ENCODE measurements at regions not wholly inside any gene's neighbourhood (a gene's known extent, or its start where the extent isn't known, plus 50 kb on each side); places are given as distances from the start of the nearest gene placed in this dataset.
"Not testable (repeated sequence)": the region's sequence is repeated elsewhere in the genome, so short reads cannot be mapped to it uniquely, and the experiment has no call there.

DNA sequence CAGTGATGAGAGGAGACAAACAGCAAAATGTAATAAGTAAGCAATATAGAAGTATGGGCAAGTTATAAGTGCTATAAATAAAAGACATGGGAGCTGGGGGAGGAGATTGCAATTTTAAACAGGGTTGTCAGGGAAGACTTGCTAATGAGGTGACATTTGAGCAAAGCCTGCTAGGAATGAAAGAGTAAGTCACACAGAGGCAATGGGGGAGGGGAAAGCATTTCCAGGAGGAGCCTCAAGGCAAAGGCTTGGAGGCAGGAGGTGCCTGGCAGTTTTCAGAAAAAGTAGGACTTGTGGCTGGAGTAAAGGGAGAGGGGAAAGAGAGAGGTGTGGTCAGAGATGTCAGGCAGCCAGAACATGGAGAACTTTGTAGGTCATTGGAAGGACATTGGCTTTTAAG lies 124.4 kb upstream of the NMUR2 start:
- no peak for DNase-seq

GRCh38 chr5:152532714-152533113 lies 127.6 kb upstream of the NMUR2 start:
- DNase-seq, result peak in 1 of 5 donors; percentile 37

GRCh38 chr5:152534641-152535040 lies 129.6 kb upstream of the NMUR2 start:
- no peak for DNase-seq

- DNase-seq, result no peak
These were observed 137.7 kb upstream of the NMUR2 start for GRCh38 chr5:152542741-152543140.

DNA sequence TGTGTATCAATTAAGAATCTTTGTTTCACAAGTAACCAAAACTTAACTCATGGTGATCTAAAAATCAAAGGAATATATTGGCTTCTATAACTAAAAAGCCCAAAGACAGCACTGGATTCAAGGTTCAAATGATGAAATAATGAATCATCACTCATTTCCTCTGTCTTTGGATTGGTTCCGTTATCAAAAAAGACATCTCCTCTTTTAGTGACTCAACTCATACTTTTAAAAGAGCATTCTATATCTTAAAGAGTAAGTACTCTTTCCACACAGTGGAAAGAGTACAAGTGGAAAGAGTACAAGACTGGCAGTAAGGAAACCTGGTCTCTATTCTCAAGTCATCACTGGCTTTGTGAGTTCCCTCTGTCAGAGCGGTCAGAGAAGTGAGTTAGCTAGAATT lies 141.4 kb upstream of the NMUR2 start:
- no peak for DNase-seq

DNA sequence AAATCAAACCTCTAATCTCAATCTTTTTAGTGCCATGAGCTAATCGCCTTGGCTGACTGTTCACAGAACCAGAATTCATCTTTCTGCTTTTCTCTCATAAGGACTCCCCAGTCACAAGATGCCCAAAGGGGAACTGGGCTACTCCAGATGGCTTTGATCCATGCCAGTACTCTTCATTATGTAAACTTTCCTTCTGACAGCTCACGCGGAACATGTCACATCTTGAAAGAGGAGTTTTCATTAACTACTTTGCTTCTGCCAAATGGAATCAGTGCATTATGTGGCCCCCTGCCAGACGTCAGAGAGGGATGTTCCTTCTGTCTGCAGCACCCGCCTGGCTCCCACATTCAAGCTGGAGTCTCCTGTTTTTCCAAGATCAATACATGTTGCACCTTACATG lies 142.1 kb upstream of the NMUR2 start:
- DNase-seq, result no peak

GRCh38 chr5:152549709-152550108 lies 144.6 kb upstream of the NMUR2 start:
- no peak for DNase-seq

DNA sequence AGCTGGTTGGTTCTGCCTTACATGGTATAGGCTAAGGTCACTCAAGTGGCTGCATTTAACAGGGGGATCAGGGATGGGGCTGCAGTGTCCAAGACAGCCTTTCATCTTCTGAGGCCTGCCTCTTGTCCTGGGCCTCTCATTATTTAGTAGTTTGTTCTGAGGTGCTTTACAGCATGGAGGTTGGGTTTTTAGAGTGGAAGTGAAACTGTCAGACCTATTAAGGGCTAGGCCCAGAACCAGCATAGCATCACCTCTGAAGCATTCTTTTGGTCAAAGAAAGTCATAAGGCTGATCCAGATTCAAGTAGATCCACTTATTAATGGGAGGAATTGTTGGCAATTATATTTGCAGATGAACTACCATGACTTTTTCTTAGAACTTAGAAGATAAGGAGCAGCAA lies 146.0 kb upstream of the NMUR2 start:
- no peak for DNase-seq

DNA sequence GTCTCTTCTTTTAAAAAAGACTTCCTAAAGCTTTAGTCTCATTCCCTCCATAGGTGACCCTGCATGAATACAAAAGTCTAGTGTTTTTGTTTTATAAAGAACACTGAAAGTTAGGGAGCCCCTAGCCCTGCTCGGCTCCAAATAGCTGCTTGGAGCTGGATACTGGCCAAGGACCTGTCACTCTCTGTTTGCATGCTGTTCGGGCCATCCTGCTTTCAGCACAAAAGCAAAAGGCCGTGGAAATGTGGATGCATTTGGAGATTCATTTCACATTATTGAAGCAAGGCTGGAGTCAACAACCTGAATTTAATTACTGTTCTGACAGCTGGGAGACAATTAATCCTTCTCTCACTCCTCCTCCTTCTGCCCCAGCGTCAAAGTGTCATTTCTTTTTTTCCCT lies 151.7 kb upstream of the NMUR2 start:
- DNase-seq, result no peak

DNA sequence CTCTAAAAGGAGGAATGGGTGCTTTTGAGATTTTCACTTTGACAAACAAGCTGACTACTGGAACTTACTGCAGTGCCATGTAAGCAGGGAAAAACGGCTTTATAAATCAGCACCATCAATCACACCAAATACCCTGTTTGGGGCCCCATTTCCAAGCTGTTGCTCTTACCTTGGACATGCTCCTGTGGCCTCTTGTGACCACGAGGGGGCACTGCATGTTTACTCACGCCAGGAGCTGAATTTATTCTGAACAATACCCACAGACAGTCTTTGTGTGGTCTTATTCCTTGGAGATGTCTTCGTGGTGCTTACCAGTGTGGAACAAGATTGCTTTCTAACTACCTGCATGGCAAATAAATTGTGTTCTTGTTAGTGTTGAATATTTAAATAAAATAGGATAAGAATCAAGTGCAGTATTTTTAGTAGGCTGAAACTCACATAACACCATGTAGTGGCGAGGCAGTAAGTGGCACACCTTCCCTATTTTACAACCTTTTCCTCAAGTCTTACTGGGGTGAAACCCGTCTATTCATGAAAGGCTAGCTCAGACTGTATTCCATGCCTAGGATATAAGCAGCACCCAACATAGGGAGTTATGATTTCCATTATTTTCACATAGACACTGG lies 155.5 kb upstream of the NMUR2 start:
- DNase-seq, result peak in 2 of 5 donors; percentile 6 to 19

- DNase-seq, result no peak
These were observed 162.9 kb upstream of the NMUR2 start for GRCh38 chr5:152568016-152568415.

DNA sequence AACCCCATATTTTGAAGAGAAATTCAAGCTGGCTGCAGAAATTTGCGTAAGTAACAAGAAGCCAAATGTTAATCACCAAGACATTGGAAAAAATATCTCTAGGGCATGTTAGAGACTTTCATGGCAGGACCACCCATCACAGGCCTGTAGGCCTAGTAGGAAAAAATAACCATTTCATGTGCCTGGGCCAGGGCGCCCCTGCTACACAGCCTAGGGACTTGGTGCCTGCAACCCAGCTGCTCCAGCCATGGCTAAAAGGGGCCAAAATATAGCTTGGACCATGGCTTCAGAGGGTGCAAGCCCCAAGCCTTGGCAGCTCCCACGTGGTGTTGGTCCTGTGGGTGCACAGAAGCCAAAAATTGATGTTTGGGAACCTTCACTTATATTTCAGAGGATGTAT lies 167.7 kb upstream of the NMUR2 start:
- no peak for DNase-seq

- no peak for DNase-seq
These were observed 179.0 kb upstream of the NMUR2 start for GRCh38 chr5:152584103-152584502.

- no peak for DNase-seq
These were observed 187.3 kb upstream of the NMUR2 start for GRCh38 chr5:152592416-152592815.

DNA sequence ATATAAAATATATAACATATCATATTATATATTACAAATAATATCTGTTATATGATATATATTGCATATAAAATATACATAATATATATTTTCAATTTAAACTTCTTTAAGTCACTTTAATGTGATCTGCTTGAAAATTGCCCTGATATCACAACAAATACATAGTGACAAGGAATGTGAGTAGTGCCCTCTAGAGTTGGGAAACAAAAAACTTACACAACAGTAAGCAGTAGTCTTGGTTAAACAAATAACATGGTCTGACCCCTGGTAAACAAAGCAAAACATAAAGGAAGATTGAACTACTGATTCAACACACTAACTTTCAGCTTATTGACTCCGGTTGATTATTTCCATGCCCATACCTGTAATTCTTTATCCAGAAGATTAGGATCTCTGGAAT lies 188.3 kb upstream of the NMUR2 start:
- no peak for DNase-seq

DNA sequence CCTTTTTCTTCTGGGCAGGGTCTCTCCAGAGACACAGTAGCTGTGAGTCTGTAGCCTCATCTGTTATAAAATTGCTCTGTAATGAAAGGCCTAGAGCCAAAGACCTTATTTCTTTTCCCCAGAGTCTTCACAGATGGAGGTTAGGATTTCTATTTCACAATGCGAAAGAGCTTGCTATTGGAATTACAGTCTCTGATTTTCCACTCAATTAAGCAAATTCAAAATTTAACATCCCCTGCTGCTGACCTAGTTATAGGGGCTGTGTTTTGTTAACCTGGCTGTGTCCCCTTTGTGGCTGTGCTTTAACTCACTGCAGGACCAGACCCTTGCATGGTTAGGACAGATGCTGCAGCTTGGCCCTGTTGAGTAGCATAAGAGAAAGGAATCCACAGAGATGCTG lies 190.3 kb upstream of the NMUR2 start:
- DNase-seq, result no peak

- DNase-seq, result no peak
These were observed 194.0 kb upstream of the NMUR2 start for GRCh38 chr5:152599096-152599495.

- no peak for DNase-seq
These were observed 197.0 kb upstream of the NMUR2 start for GRCh38 chr5:152601806-152602732.

DNA sequence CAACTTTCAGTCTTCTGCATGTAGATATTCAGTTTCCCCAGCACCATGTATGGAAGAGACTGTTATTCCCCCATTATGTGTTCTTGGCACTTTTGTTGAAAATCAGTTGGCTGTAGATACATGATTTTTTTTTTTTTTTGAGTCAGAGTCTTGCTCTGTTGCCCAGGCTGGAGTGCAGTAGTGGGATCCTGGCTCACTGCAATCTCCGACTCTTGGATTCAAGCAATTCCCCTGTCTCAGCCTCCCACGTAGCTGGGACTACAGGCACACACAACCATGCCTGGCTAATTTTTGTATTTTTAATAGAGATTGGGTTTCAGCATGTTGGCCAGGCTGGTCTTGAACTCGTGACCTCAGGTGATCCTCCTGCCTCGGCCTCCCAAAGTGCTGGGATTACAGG lies 201.0 kb upstream of the NMUR2 start:
- not testable (repeated sequence) for DNase-seq

- no peak for DNase-seq
These were observed 201.8 kb upstream of the NMUR2 start for GRCh38 chr5:152606776-152607364.

GRCh38 chr5:152607401-152608160 lies 202.5 kb upstream of the NMUR2 start:
- DNase-seq, result no peak

GRCh38 chr5:152608458-152608857 lies 203.4 kb upstream of the NMUR2 start:
- no peak for DNase-seq

DNA sequence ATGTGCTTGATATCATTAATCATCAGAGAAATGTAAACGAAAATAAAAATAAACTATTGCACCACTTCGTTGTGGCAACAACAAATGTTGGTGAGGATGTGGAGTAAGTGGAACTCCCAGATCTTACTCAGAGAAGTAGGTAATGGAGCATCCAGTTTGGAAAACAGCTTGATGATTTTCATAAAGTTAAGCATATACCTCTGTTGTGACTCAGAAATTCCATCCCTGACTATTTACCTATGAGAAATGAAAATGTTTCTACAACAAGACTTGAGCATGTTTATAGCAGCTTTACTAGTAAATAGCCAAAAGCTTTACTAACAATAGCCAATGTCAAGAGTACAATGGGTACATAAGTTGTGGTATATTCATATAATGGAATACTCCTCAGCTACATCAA lies 214.7 kb upstream of the NMUR2 start:
- DNase-seq, result no peak

Measured in T-helper 1 cell (primary cell).